ENCODE measurements at regions not wholly inside any gene's neighbourhood (a gene's known extent, or its start where the extent isn't known, plus 50 kb on each side); places are given as distances from the start of the nearest gene placed in this dataset.

GRCh38 chr1:238582816-238583215, 692.1 kb upstream of the ZP4 start:
- H3K9ac ChIP-seq (ENCODE audit: extremely low read depth, insufficient read length, low read length) = no peak overlapping the region
- H3K23ac ChIP-seq (ENCODE audit: insufficient read length, low read depth, low read length) = no peak overlapping the region
- H3K79me2 ChIP-seq (ENCODE audit: insufficient read depth, low read length) = no peaks in the 10 kb centered on the region
- Mint-ChIP-seq H3K36me3 (ENCODE audit: insufficient read depth in 1 of 3, low read depth in 3 of 3) (no peaks in the 10 kb centered on the region), H3K4me1 (no peaks in the 10 kb centered on the region), H3K27ac (no peak overlapping the region), H3K27me3 (ENCODE audit: low read depth) (no peaks in the 10 kb centered on the region), H3K4me3 (no peak overlapping the region), H3K9me3 (no peaks in the 10 kb centered on the region)
- H3K9me3 ChIP-seq (ENCODE audit: control insufficient read depth, low read depth, low read length) = no peaks in the 10 kb centered on the region
- no peak overlapping the region for H3K14ac ChIP-seq (ENCODE audit: insufficient read depth, low read length)
- H3K4me1 ChIP-seq (ENCODE audit: insufficient read depth, low read length) = no peaks in the 10 kb centered on the region
- DNase-seq = no peak
- no peak overlapping the region for H2BK15ac ChIP-seq (ENCODE audit: low read depth, low read length)
- H2BK5ac ChIP-seq (ENCODE audit: insufficient read length, low read length) = no peak overlapping the region
- H3K4me2 ChIP-seq (ENCODE audit: insufficient read depth, insufficient read length, low read length) = no peak overlapping the region
- H3K79me1 ChIP-seq (ENCODE audit: insufficient read depth, low read depth, low read length, poor library complexity, severe bottlenecking) = no peaks in the 10 kb centered on the region
- H2BK120ac ChIP-seq (ENCODE audit: low read depth, low read length, poor library complexity, severe bottlenecking) = no peak overlapping the region
- no peaks in the 10 kb centered on the region for H3K23me2 ChIP-seq (ENCODE audit: insufficient read length, low read depth, low read length, poor library complexity, severe bottlenecking)
- no peak overlapping the region for H4K91ac ChIP-seq (ENCODE audit: insufficient read length, low read depth, low read length)
- H3K18ac ChIP-seq (ENCODE audit: insufficient read length, low read depth, low read length) = no peak overlapping the region
- TF ChIP-seq CTCF (conservative IDR thresholded peaks at IDR 0.05) = no peak
- H3K27ac ChIP-seq (ENCODE audit: insufficient read length, low read depth, low read length) = no peak overlapping the region
- H3K4ac ChIP-seq (ENCODE audit: low read depth, low read length) = no peak overlapping the region
- no peak overlapping the region for H3T11ph ChIP-seq (ENCODE audit: low read length)
- H4K5ac ChIP-seq (ENCODE audit: insufficient read length, low read depth, low read length) = no peak overlapping the region
- H3K27me3 ChIP-seq (ENCODE audit: insufficient read depth, low read length) = no peaks in the 10 kb centered on the region
- no peak overlapping the region for H2BK20ac ChIP-seq (ENCODE audit: low read depth, low read length, poor library complexity, severe bottlenecking)
- H4K20me1 ChIP-seq (ENCODE audit: control insufficient read depth, insufficient read depth, insufficient read length) = no peaks in the 10 kb centered on the region
- WGBS (ENCODE audit: extremely low coverage, insufficient read length, low lambda C conversion rate) = no CpG with 5 or more reads among the region's 3 CpGs
- no peak overlapping the region for H2BK12ac ChIP-seq (ENCODE audit: insufficient read length, low read depth, low read length)
- no peak overlapping the region for H4K8ac ChIP-seq (replicated peaks; ENCODE audit: insufficient read length, low read depth, low read length)
- H2AFZ ChIP-seq (ENCODE audit: low read length) = no peak overlapping the region
- H3K56ac ChIP-seq (ENCODE audit: insufficient read length, low read depth, low read length) = no peak overlapping the region
- no peak overlapping the region for H2AK5ac ChIP-seq (ENCODE audit: insufficient read length, low read length)
